ENCODE measurements at regions not wholly inside any gene's neighbourhood (a gene's known extent, or its start where the extent isn't known, plus 50 kb on each side); places are given as distances from the start of the nearest gene placed in this dataset.

GRCh38 chr2:6312367-6312766 lies 553.3 kb downstream of the CMPK2 start:
- TF ChIP-seq, protein P1, sequence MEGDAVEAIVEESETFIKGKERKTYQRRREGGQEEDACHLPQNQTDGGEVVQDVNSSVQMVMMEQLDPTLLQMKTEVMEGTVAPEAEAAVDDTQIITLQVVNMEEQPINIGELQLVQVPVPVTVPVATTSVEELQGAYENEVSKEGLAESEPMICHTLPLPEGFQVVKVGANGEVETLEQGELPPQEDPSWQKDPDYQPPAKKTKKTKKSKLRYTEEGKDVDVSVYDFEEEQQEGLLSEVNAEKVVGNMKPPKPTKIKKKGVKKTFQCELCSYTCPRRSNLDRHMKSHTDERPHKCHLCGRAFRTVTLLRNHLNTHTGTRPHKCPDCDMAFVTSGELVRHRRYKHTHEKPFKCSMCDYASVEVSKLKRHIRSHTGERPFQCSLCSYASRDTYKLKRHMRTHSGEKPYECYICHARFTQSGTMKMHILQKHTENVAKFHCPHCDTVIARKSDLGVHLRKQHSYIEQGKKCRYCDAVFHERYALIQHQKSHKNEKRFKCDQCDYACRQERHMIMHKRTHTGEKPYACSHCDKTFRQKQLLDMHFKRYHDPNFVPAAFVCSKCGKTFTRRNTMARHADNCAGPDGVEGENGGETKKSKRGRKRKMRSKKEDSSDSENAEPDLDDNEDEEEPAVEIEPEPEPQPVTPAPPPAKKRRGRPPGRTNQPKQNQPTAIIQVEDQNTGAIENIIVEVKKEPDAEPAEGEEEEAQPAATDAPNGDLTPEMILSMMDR (IDR thresholded peaks at IDR 0.05): no peak
- TF ChIP-seq POLR2A (IDR thresholded peaks at IDR 0.05): no peak

Measured in esophagus squamous epithelium (tissue), 4 donors.